Astrocyte of the cerebellum (primary cell): ENCODE measurements at regions not wholly inside any gene's neighbourhood (a gene's known extent, or its start where the extent isn't known, plus 50 kb on each side); places are given as distances from the start of the nearest gene placed in this dataset.
"Not testable (repeated sequence)": the region's sequence is repeated elsewhere in the genome, so short reads cannot be mapped to it uniquely, and the experiment has no call there.

Experiments used
- DNase-seq: peaks from one replicate; pipeline ENCODE4 v3.0.0-alpha.2; 2011; ENCODE audit warnings: low read depth
- H3K4me3 ChIP-seq: 2 replicates; pipeline ENCODE4 v1.5.1; 2011; ENCODE audit warnings: mild to moderate bottlenecking, low read depth, low read length, moderate library complexity
- in situ Hi-C: cut with HindIII; loops from 2 replicates; pipeline ENCODE4 v1.10.0; 2017; ENCODE audit warnings: low sequenced_read_pairs
- TF ChIP-seq, protein P1 (sequence below): IDR thresholded peaks from 2 replicates; pipeline ENCODE4 v1.5.1; 2012; ENCODE audit warnings: low read length, low read depth, moderate library complexity, mild to moderate bottlenecking; ENCODE audit errors: missing control alignments

DNA sequence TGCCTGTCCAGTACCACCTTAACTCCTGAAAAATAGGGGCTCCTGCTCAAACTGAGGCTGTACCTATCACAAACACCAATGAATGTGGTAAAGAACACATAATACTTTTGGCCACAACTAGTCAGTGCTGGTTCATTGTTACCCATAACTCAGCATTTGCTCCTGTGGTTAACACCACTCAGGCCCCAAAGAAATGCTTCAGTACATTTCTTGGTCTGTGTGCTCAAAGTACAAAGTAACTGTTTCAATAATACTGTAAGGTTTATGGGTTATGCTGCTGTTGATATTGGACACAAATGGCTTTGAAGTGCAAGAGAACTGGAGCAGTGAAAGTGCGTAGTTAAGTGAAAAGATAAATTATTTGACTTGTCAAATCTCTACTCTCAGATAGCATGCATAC is 95.0 kb upstream of the TACR1 start:
- in situ Hi-C loops: loop anchor here (10.0 kb wide), 1 partner anchor 60 kb away; no protein-coding TSS in a partner anchor
- H3K4me3 ChIP-seq: no peak overlapping the region
- TF ChIP-seq, protein P1, sequence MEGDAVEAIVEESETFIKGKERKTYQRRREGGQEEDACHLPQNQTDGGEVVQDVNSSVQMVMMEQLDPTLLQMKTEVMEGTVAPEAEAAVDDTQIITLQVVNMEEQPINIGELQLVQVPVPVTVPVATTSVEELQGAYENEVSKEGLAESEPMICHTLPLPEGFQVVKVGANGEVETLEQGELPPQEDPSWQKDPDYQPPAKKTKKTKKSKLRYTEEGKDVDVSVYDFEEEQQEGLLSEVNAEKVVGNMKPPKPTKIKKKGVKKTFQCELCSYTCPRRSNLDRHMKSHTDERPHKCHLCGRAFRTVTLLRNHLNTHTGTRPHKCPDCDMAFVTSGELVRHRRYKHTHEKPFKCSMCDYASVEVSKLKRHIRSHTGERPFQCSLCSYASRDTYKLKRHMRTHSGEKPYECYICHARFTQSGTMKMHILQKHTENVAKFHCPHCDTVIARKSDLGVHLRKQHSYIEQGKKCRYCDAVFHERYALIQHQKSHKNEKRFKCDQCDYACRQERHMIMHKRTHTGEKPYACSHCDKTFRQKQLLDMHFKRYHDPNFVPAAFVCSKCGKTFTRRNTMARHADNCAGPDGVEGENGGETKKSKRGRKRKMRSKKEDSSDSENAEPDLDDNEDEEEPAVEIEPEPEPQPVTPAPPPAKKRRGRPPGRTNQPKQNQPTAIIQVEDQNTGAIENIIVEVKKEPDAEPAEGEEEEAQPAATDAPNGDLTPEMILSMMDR: no peak
- DNase-seq: no peak

- DNase-seq: peak; percentile 60
- TF ChIP-seq, protein P1: no peak
- H3K4me3 ChIP-seq: no peak overlapping the region
- in situ Hi-C loops: loop anchor here (10.0 kb wide), 1 partner anchor 62 kb away; no protein-coding TSS in a partner anchor
These were observed 93.5 kb upstream of the TACR1 start for GRCh38 chr2:75292826-75293225.

DNA sequence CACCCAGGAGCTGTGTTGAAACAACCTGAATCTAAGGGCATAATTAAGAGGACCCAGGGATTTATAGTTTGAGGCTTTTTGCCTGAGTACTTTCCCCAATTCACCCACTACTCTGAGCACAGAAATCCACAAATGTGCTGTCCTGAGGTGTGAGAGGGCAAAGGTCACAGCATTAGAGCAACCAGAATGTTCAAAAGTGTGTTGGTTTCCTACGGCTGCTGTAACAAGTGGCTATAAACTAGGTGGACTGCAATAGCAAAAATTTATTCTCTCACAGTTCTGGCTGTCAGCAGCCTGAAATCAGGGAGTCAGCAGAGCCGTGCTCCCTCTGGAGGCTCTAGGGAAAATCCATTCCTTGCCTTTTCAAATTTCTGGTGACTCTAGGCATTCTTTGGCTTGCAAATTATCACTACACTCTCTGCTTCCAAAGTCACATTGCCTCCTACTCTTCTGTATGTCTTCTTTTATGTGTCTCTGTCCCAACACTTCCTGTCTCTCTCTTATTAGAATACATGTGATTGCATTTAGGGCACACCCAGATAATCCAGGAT is 91.4 kb upstream of the TACR1 start:
- H3K4me3 ChIP-seq: no peak overlapping the region
- TF ChIP-seq, protein P1: peak; percentile 63
- in situ Hi-C loops: loop anchor here (10.0 kb wide), 1 partner anchor 64 kb away; no protein-coding TSS in a partner anchor
- no peak for DNase-seq

- DNase-seq: no peak
- no peak overlapping the region for H3K4me3 ChIP-seq
- TF ChIP-seq, protein P1: no peak
- in situ Hi-C loops: loop anchor here (10.0 kb wide), 1 partner anchor 65 kb away; no protein-coding TSS in a partner anchor
These were observed 90.5 kb upstream of the TACR1 start for GRCh38 chr2:75289771-75290170.

- DNase-seq, in situ Hi-C loops, H3K4me3 ChIP-seq: not testable (repeated sequence)
These were observed 89.9 kb upstream of the TACR1 start for GRCh38 chr2:75289178-75289577.

- in situ Hi-C loops: no loop called here
- H3K4me3 ChIP-seq: no peak overlapping the region
- DNase-seq: no peak
- TF ChIP-seq, protein P1: no peak
These were observed 89.4 kb upstream of the TACR1 start for GRCh38 chr2:75288760-75289159.

DNA sequence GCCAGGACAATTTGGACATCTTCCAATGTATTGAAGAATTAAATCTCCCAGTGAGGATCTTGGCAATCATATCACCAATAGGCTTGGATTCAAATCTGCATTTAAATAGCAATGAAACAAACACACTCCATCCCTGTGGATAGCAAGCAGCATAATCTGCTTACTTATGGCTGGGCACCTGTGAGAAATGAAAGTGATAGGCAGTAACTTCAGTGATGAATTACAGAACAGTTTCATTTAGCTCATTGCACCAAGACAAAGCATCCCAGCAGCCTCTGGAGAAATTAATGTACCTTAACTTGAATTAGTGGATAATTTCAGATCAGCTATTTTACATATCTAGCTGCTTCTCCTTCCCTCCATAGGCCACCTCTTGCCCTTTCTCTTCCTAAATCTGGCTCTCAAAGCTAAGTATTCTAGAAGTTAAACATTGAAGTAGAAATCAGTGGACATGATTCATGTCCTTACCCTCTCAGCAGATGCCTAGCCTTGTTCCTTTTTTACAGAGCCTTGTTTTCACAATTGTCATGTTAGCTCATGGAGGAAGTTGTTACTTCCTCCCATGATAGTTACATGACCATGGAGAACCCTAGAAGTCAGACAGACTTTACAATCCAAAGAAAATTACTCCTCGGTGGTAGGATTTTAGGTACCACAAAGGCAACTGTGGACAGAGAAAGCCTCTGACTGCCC is 88.5 kb upstream of the TACR1 start:
- DNase-seq: no peak
- H3K4me3 ChIP-seq: no peak overlapping the region
- in situ Hi-C loops: no loop called here

More for the DNA sequence above, 88.5 kb upstream of the TACR1 start:
- TF ChIP-seq, protein P1: no peak
